RWPE1 (cell line): ENCODE measurements at regions not wholly inside any gene's neighbourhood (a gene's known extent, or its start where the extent isn't known, plus 50 kb on each side); places are given as distances from the start of the nearest gene placed in this dataset.

Experiments used
- CTCF ChIA-PET: fragments of 350-600 bp; sonication (Branson Sonifier 250); formaldehyde crosslinking; extraction: SDS; loops from one replicate; lab custom pipeline; 2021; lab: Yijun Ruan, JAX
- POLR2A ChIA-PET: fragments of 400-600 bp; formaldehyde crosslinking; extraction: SDS; loops from one replicate; lab custom pipeline; 2020; ENCODE audit warnings: antibody characterized with exemption; ENCODE audit not compliant: low non-redundant PET; lab: Yijun Ruan, JAX
- DNase-seq: peaks from one replicate; pipeline ENCODE4 v3.0.0; 2012; ENCODE audit warnings: low spot score
- H3K27ac ChIP-seq: fragments of 450-650 bp; 2 replicates; pipeline ENCODE4 v1.5.1; 2017
- CTCF ChIP-seq: fragments of 450-650 bp; conservative IDR thresholded peaks from 2 replicates; pipeline ENCODE4 v1.5.1; 2017; ENCODE audit warnings: low read depth, mild to moderate bottlenecking

GRCh38 chr12:11970155-11970520 is 100.6 kb upstream of the BCL2L14 start:
- CTCF ChIA-PET = no interaction called here
- no peak for DNase-seq
- no peak for TF ChIP-seq CTCF

GRCh38 chr12:11973396-11973795 is 97.3 kb upstream of the BCL2L14 start:
- CTCF ChIA-PET = no interaction called here
- H3K27ac ChIP-seq = no peak overlapping the region
- POLR2A ChIA-PET = no interaction called here
- no peak for DNase-seq
- TF ChIP-seq CTCF = no peak

More at GRCh38 chr12:11970155-11970520, 100.6 kb upstream of the BCL2L14 start:
- no peak overlapping the region for H3K27ac ChIP-seq
- POLR2A ChIA-PET = no interaction called here

- no peak for DNase-seq
- ChIA-PET CTCF (no interaction called here), POLR2A (no interaction called here)
- TF ChIP-seq CTCF = no peak
- no peak overlapping the region for H3K27ac ChIP-seq
These were observed 94.7 kb upstream of the BCL2L14 start for GRCh38 chr12:11976005-11976404.

GRCh38 chr12:11978726-11979384 is 91.9 kb upstream of the BCL2L14 start:
- peak; percentile 39 for DNase-seq
- CTCF ChIA-PET = no interaction called here
- POLR2A ChIA-PET = no interaction called here

GRCh38 chr12:11980115-11980514 is 90.6 kb upstream of the BCL2L14 start:
- no peak overlapping the region for H3K27ac ChIP-seq
- ChIA-PET CTCF (interaction anchor here (0.7 kb wide), 1 partner anchor 21 kb away, joined by 3 read pairs; no protein-coding TSS in a partner anchor), POLR2A (no interaction called here)
- TF ChIP-seq CTCF = no peak
- DNase-seq = no peak

More at GRCh38 chr12:11978726-11979384, 91.9 kb upstream of the BCL2L14 start:
- TF ChIP-seq CTCF = no peak
- H3K27ac ChIP-seq = no peak overlapping the region

- CTCF ChIA-PET = no interaction called here
- DNase-seq = no peak
- no peak overlapping the region for H3K27ac ChIP-seq
- TF ChIP-seq CTCF = no peak
- POLR2A ChIA-PET = no interaction called here
These were observed 89.5 kb upstream of the BCL2L14 start for GRCh38 chr12:11981121-11981733.
